ENCODE measurements at regions not wholly inside any gene's neighbourhood (a gene's known extent, or its start where the extent isn't known, plus 50 kb on each side); places are given as distances from the start of the nearest gene placed in this dataset.

DNA sequence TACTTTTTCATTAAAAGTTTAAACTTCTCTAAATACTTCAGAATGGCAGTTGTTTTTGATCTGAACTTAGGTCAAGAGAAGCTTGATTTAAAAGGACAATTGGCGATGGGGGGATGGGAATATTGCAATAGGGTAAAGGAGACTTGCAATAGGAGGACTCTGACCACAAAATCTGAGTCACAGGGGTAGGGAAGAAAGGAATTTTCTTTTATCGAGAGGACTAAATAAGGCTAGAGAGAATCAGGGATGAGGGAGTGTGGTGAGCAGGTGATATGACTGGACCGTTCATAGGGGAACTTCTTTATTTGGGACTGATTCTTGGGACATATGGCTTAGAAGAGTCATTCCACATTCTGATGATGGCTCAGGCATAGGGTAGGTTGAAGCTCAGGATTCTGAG lies 1260.2 kb downstream of the ADGRL3 start:
- H2AFZ ChIP-seq = 0 out of 2 replicates have a peak overlapping the region, but pooled peaks have one; percentile 30
- H3K36me3 ChIP-seq (ENCODE audit: insufficient read depth) = no peaks in the 10 kb centered on the region
- H3K4me3 ChIP-seq = no peak overlapping the region
- no peaks in the 10 kb centered on the region for H3K79me2 ChIP-seq (replicated peaks; ENCODE audit: insufficient read depth)
- DNase-seq (ENCODE audit: low spot score) (no peak), ATAC-seq (no peak)
- no peaks in the 10 kb centered on the region for H3K27me3 ChIP-seq (ENCODE audit: insufficient read depth)
- H4K20me1 ChIP-seq (replicated peaks; ENCODE audit: insufficient read depth) = no peaks in the 10 kb centered on the region
- Mint-ChIP-seq H3K27me3 (ENCODE audit: insufficient read depth, low read depth, poor library complexity) (peaks cover under 1% of the 10 kb centered on the region), H3K9me3 (no peaks in the 10 kb centered on the region; the same call in 2 of the 3 replicates), H3K36me3 (ENCODE audit: low read depth) (no peaks in the 10 kb centered on the region), H3K27ac (no peak overlapping the region), H3K4me1 (no peaks in the 10 kb centered on the region), H3K4me3 (no peak overlapping the region)
- H3K4me1 ChIP-seq (ENCODE audit: insufficient read depth) = no peaks in the 10 kb centered on the region
- H3K9me2 ChIP-seq (ENCODE audit: insufficient read depth) = no peaks in the 10 kb centered on the region
- no peak overlapping the region for H3K4me2 ChIP-seq
- no peak overlapping the region for H3K27ac ChIP-seq (ENCODE audit: low read depth)
- no peaks in the 10 kb centered on the region for H3F3A ChIP-seq (replicated peaks; ENCODE audit: low read depth)
- TF ChIP-seq EZH2 (IDR thresholded peaks at IDR 0.05; ENCODE audit: low read depth, unreplicated experiment) (no peak), EZH2phosphoT487 (IDR thresholded peaks at IDR 0.05; ENCODE audit: unreplicated experiment) (no peak), NANOG (IDR thresholded peaks at IDR 0.05; ENCODE audit: borderline replicate concordance) (no peak)

DNA sequence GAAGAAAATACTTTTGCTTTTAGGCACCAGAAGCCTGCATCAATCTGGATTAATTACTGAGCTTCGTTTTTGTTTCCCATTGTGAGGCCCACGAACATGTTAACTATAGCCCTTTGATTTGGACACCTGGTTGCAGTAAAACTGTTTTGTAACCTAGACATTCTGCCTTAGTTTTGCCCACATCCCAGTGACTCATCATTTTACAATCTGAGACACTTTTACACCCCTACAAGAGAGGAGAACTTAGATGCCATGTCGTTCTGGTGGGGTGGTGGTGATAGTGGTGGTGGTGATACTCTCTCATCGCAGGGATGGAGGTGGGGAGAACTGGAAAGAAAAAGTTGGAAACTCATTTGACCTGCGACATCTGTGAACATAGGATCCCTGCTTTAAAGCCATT lies 1257.2 kb downstream of the ADGRL3 start:
- no peaks in the 10 kb centered on the region for H3K36me3 ChIP-seq (ENCODE audit: insufficient read depth)
- peaks cover 7% of the 10 kb centered on the region; the same call in 2 of the 3 replicates for H3K4me1 Mint-ChIP-seq
- peak overlapping the region; percentile 82 for H2AFZ ChIP-seq
- H3K4me2 ChIP-seq = no peak overlapping the region
- no peaks in the 10 kb centered on the region for H3F3A ChIP-seq (replicated peaks; ENCODE audit: low read depth)
- H3K4me3 ChIP-seq = no peak overlapping the region
- H3K27me3 ChIP-seq (ENCODE audit: insufficient read depth) = no peaks in the 10 kb centered on the region
- H4K20me1 ChIP-seq (replicated peaks; ENCODE audit: insufficient read depth) = no peaks in the 10 kb centered on the region
- H3K79me2 ChIP-seq (replicated peaks; ENCODE audit: insufficient read depth) = no peaks in the 10 kb centered on the region
- peak overlapping the region; percentile 43; the same call in 1 of the 2 replicates for H3K27ac Mint-ChIP-seq
- no peaks in the 10 kb centered on the region for H3K36me3 Mint-ChIP-seq (ENCODE audit: low read depth)
- ATAC-seq (no peak), DNase-seq (ENCODE audit: low spot score) (no peak)
- H3K9me3 Mint-ChIP-seq = no peaks in the 10 kb centered on the region
- H3K4me3 Mint-ChIP-seq = no peak overlapping the region
- H3K27ac ChIP-seq (ENCODE audit: low read depth) = no peak overlapping the region
- H3K27me3 Mint-ChIP-seq (ENCODE audit: insufficient read depth, low read depth, poor library complexity) = peaks cover 2% of the 10 kb centered on the region
- H3K9me2 ChIP-seq (ENCODE audit: insufficient read depth) = peaks cover 3% of the 10 kb centered on the region; the same call in 1 of the 2 replicates
- no peaks in the 10 kb centered on the region; the same call in 1 of the 2 replicates for H3K4me1 ChIP-seq (ENCODE audit: insufficient read depth)
- TF ChIP-seq ZNF331 (CRISPR knock-in tag; IDR thresholded peaks at IDR 0.05; ENCODE audit: low read depth) (no peak), STAT1 (IDR thresholded peaks at IDR 0.05; ENCODE audit: unreplicated experiment) (no peak), NANOG (IDR thresholded peaks at IDR 0.05; ENCODE audit: borderline replicate concordance) (no peak), EZH2phosphoT487 (IDR thresholded peaks at IDR 0.05; ENCODE audit: unreplicated experiment) (no peak), EZH2 (IDR thresholded peaks at IDR 0.05; ENCODE audit: low read depth, unreplicated experiment) (no peak)
- TF ChIP-seq, protein P1, sequence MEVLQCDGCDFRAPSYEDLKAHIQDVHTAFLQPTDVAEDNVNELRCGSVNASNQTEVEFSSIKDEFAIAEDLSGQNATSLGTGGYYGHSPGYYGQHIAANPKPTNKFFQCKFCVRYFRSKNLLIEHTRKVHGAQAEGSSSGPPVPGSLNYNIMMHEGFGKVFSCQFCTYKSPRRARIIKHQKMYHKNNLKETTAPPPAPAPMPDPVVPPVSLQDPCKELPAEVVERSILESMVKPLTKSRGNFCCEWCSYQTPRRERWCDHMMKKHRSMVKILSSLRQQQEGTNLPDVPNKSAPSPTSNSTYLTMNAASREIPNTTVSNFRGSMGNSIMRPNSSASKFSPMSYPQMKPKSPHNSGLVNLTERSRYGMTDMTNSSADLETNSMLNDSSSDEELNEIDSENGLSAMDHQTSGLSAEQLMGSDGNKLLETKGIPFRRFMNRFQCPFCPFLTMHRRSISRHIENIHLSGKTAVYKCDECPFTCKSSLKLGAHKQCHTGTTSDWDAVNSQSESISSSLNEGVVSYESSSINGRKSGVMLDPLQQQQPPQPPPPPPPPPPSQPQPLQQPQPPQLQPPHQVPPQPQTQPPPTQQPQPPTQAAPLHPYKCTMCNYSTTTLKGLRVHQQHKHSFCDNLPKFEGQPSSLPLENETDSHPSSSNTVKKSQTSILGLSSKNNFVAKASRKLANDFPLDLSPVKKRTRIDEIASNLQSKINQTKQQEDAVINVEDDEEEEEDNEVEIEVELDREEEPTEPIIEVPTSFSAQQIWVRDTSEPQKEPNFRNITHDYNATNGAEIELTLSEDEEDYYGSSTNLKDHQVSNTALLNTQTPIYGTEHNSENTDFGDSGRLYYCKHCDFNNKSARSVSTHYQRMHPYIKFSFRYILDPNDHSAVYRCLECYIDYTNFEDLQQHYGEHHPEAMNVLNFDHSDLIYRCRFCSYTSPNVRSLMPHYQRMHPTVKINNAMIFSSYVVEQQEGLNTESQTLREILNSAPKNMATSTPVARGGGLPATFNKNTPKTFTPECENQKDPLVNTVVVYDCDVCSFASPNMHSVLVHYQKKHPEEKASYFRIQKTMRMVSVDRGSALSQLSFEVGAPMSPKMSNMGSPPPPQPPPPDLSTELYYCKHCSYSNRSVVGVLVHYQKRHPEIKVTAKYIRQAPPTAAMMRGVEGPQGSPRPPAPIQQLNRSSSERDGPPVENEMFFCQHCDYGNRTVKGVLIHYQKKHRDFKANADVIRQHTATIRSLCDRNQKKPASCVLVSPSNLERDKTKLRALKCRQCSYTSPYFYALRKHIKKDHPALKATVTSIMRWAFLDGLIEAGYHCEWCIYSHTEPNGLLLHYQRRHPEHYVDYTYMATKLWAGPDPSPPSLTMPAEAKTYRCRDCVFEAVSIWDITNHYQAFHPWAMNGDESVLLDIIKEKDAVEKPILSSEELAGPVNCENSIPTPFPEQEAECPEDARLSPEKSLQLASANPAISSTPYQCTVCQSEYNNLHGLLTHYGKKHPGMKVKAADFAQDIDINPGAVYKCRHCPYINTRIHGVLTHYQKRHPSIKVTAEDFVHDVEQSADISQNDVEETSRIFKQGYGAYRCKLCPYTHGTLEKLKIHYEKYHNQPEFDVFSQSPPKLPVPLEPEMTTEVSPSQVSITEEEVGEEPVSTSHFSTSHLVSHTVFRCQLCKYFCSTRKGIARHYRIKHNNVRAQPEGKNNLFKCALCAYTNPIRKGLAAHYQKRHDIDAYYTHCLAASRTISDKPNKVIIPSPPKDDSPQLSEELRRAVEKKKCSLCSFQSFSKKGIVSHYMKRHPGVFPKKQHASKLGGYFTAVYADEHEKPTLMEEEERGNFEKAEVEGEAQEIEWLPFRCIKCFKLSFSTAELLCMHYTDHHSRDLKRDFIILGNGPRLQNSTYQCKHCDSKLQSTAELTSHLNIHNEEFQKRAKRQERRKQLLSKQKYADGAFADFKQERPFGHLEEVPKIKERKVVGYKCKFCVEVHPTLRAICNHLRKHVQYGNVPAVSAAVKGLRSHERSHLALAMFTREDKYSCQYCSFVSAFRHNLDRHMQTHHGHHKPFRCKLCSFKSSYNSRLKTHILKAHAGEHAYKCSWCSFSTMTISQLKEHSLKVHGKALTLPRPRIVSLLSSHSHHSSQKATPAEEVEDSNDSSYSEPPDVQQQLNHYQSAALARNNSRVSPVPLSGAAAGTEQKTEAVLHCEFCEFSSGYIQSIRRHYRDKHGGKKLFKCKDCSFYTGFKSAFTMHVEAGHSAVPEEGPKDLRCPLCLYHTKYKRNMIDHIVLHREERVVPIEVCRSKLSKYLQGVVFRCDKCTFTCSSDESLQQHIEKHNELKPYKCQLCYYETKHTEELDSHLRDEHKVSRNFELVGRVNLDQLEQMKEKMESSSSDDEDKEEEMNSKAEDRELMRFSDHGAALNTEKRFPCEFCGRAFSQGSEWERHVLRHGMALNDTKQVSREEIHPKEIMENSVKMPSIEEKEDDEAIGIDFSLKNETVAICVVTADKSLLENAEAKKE (CRISPR knock-in tag; IDR thresholded peaks at IDR 0.05) = no peak
- TF ChIP-seq, protein P2, sequence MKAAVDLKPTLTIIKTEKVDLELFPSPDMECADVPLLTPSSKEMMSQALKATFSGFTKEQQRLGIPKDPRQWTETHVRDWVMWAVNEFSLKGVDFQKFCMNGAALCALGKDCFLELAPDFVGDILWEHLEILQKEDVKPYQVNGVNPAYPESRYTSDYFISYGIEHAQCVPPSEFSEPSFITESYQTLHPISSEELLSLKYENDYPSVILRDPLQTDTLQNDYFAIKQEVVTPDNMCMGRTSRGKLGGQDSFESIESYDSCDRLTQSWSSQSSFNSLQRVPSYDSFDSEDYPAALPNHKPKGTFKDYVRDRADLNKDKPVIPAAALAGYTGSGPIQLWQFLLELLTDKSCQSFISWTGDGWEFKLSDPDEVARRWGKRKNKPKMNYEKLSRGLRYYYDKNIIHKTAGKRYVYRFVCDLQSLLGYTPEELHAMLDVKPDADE (IDR thresholded peaks at IDR 0.05) = no peak
- TF ChIP-seq, protein P3, sequence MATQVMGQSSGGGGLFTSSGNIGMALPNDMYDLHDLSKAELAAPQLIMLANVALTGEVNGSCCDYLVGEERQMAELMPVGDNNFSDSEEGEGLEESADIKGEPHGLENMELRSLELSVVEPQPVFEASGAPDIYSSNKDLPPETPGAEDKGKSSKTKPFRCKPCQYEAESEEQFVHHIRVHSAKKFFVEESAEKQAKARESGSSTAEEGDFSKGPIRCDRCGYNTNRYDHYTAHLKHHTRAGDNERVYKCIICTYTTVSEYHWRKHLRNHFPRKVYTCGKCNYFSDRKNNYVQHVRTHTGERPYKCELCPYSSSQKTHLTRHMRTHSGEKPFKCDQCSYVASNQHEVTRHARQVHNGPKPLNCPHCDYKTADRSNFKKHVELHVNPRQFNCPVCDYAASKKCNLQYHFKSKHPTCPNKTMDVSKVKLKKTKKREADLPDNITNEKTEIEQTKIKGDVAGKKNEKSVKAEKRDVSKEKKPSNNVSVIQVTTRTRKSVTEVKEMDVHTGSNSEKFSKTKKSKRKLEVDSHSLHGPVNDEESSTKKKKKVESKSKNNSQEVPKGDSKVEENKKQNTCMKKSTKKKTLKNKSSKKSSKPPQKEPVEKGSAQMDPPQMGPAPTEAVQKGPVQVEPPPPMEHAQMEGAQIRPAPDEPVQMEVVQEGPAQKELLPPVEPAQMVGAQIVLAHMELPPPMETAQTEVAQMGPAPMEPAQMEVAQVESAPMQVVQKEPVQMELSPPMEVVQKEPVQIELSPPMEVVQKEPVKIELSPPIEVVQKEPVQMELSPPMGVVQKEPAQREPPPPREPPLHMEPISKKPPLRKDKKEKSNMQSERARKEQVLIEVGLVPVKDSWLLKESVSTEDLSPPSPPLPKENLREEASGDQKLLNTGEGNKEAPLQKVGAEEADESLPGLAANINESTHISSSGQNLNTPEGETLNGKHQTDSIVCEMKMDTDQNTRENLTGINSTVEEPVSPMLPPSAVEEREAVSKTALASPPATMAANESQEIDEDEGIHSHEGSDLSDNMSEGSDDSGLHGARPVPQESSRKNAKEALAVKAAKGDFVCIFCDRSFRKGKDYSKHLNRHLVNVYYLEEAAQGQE (IDR thresholded peaks at IDR 0.05; ENCODE audit: unreplicated experiment) = no peak
- TF ChIP-seq, protein P4, sequence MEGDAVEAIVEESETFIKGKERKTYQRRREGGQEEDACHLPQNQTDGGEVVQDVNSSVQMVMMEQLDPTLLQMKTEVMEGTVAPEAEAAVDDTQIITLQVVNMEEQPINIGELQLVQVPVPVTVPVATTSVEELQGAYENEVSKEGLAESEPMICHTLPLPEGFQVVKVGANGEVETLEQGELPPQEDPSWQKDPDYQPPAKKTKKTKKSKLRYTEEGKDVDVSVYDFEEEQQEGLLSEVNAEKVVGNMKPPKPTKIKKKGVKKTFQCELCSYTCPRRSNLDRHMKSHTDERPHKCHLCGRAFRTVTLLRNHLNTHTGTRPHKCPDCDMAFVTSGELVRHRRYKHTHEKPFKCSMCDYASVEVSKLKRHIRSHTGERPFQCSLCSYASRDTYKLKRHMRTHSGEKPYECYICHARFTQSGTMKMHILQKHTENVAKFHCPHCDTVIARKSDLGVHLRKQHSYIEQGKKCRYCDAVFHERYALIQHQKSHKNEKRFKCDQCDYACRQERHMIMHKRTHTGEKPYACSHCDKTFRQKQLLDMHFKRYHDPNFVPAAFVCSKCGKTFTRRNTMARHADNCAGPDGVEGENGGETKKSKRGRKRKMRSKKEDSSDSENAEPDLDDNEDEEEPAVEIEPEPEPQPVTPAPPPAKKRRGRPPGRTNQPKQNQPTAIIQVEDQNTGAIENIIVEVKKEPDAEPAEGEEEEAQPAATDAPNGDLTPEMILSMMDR (conservative IDR thresholded peaks at IDR 0.05; ENCODE audit: low read depth in 2 of 2) = no peak
